WTC11 (cell line): ENCODE measurements at regions not wholly inside any gene's neighbourhood (a gene's known extent, or its start where the extent isn't known, plus 50 kb on each side); places are given as distances from the start of the nearest gene placed in this dataset.

ENCODE experiments used
- ATF3 ChIP-seq: sonication (generic); formaldehyde crosslinking; conservative IDR thresholded peaks from 2 replicates; pipeline ENCODE4 v1.8.1; 2022; ENCODE audit warnings: mild to moderate bottlenecking, missing genetic modification reagents
- EMX1 ChIP-seq: fragments of 250-450 bp; sonication (Bioruptor Pico); IDR thresholded peaks from 2 replicates; pipeline ENCODE4 v1.8.0; 2021; ENCODE audit warnings: mild to moderate bottlenecking
- SP1 ChIP-seq: sonication (generic); formaldehyde crosslinking; conservative IDR thresholded peaks from 2 replicates; pipeline ENCODE4 v1.8.1; 2022; ENCODE audit warnings: missing genetic modification reagents
- TCF7 ChIP-seq: sonication (generic); formaldehyde crosslinking; IDR thresholded peaks from 2 replicates; pipeline ENCODE4 v1.8.0; 2022; ENCODE audit warnings: mild to moderate bottlenecking, low read depth, missing genetic modification reagents, moderate library complexity
- ZNF232 ChIP-seq: sonication (generic); formaldehyde crosslinking; IDR thresholded peaks from 2 replicates; pipeline ENCODE4 v1.8.0; 2022; ENCODE audit warnings: mild to moderate bottlenecking, missing genetic modification reagents
- ZNF396 ChIP-seq: fragments of 250-450 bp; sonication (Bioruptor Pico); IDR thresholded peaks from 2 replicates; pipeline ENCODE4 v1.8.0; 2021; ENCODE audit warnings: mild to moderate bottlenecking, moderate library complexity, borderline replicate concordance
- TF ChIP-seq, protein P1 (sequence below): sonication (generic); formaldehyde crosslinking; IDR thresholded peaks from 2 replicates; pipeline ENCODE4 v1.8.1; 2023; ENCODE audit warnings: mild to moderate bottlenecking, missing genetic modification reagents, moderate library complexity
- TF ChIP-seq, protein P2 (sequence below): fragments of 200-600 bp; IDR thresholded peaks from 2 replicates; pipeline ENCODE4 v1.8.0; 2022; ENCODE audit warnings: antibody characterized with exemption

- TF ChIP-seq, protein P1, sequence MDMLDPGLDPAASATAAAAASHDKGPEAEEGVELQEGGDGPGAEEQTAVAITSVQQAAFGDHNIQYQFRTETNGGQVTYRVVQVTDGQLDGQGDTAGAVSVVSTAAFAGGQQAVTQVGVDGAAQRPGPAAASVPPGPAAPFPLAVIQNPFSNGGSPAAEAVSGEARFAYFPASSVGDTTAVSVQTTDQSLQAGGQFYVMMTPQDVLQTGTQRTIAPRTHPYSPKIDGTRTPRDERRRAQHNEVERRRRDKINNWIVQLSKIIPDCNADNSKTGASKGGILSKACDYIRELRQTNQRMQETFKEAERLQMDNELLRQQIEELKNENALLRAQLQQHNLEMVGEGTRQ, result no peak
- TF ChIP-seq SP1, result no peak
- TF ChIP-seq EMX1 (CRISPR knock-in tag), result no peak
- TF ChIP-seq, protein P2, sequence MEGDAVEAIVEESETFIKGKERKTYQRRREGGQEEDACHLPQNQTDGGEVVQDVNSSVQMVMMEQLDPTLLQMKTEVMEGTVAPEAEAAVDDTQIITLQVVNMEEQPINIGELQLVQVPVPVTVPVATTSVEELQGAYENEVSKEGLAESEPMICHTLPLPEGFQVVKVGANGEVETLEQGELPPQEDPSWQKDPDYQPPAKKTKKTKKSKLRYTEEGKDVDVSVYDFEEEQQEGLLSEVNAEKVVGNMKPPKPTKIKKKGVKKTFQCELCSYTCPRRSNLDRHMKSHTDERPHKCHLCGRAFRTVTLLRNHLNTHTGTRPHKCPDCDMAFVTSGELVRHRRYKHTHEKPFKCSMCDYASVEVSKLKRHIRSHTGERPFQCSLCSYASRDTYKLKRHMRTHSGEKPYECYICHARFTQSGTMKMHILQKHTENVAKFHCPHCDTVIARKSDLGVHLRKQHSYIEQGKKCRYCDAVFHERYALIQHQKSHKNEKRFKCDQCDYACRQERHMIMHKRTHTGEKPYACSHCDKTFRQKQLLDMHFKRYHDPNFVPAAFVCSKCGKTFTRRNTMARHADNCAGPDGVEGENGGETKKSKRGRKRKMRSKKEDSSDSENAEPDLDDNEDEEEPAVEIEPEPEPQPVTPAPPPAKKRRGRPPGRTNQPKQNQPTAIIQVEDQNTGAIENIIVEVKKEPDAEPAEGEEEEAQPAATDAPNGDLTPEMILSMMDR, result no peak
- no peak for TF ChIP-seq ATF3 (CRISPR knock-in tag)
- no peak for TF ChIP-seq ZNF396 (CRISPR knock-in tag)
- TF ChIP-seq TCF7 (CRISPR knock-in tag), result no peak
- TF ChIP-seq ZNF232 (CRISPR knock-in tag), result no peak
Measured at GRCh38 chr14:24741871-24742270, 107.9 kb upstream of the GZMB start.
